HG03571 (cell line): ENCODE measurements at regions not wholly inside any gene's neighbourhood (a gene's known extent, or its start where the extent isn't known, plus 50 kb on each side); places are given as distances from the start of the nearest gene placed in this dataset.

ENCODE experiments used
- ATAC-seq: cut with Tn5 transposase; IDR thresholded peaks from one replicate; pipeline ENCODE4 v1.9.1; 2021; ENCODE audit not compliant: unreplicated experiment

GRCh38 chr13:31956980-31957644, 74.5 kb upstream of the FRY start:
- no peak for ATAC-seq

GRCh38 chr13:31957772-31958171, 73.8 kb upstream of the FRY start:
- no peak for ATAC-seq

- no peak for ATAC-seq
Measured at GRCh38 chr13:31962731-31963370, 68.7 kb upstream of the FRY start.

- ATAC-seq, result no peak
Measured at GRCh38 chr13:31963631-31964030, 67.9 kb upstream of the FRY start.

- ATAC-seq, result no peak
Measured at GRCh38 chr13:31964168-31964567, 67.4 kb upstream of the FRY start.

- peak; percentile 94 for ATAC-seq
Measured at GRCh38 chr13:31965361-31966066, 66.1 kb upstream of the FRY start.

GRCh38 chr13:31967155-31967554, 64.4 kb upstream of the FRY start:
- no peak for ATAC-seq

GRCh38 chr13:31968473-31968872, 63.1 kb upstream of the FRY start:
- ATAC-seq, result no peak

- ATAC-seq, result no peak
Measured at GRCh38 chr13:31970231-31970930, 61.2 kb upstream of the FRY start.

- ATAC-seq, result no peak
Measured at GRCh38 chr13:31972453-31972852, 59.1 kb upstream of the FRY start.

- no peak for ATAC-seq
Measured at GRCh38 chr13:31978021-31978420, 53.6 kb upstream of the FRY start.

- ATAC-seq, result no peak
Measured at GRCh38 chr13:31980830-31981229, 50.7 kb upstream of the FRY start.
